ENCODE measurements at regions not wholly inside any gene's neighbourhood (a gene's known extent, or its start where the extent isn't known, plus 50 kb on each side); places are given as distances from the start of the nearest gene placed in this dataset.

GRCh38 chr4:117326091-117326490 is 240.7 kb upstream of the TRAM1L1 start:
- no peak for TF ChIP-seq CTCF (IDR thresholded peaks at IDR 0.05)
- no peak for TF ChIP-seq POLR2A (IDR thresholded peaks at IDR 0.05)
